Kidney tubule cell (primary cell): ENCODE measurements at regions not wholly inside any gene's neighbourhood (a gene's known extent, or its start where the extent isn't known, plus 50 kb on each side); places are given as distances from the start of the nearest gene placed in this dataset.
"Not testable (repeated sequence)": the region's sequence is repeated elsewhere in the genome, so short reads cannot be mapped to it uniquely, and the experiment has no call there.

Experiments used
- DNase-seq: peaks from one replicate; pipeline ENCODE4 v3.0.0-alpha.2; 2018; ENCODE audit warnings: low spot score

GRCh38 chr5:82956600-82956999, 120.6 kb downstream of the TMEM167A start:
- DNase-seq, result no peak

- peak; percentile 79 for DNase-seq
These were observed 124.9 kb downstream of the TMEM167A start for GRCh38 chr5:82952326-82952725.

- not testable (repeated sequence) for DNase-seq
These were observed 132.9 kb downstream of the TMEM167A start for GRCh38 chr5:82944267-82944666.

DNA sequence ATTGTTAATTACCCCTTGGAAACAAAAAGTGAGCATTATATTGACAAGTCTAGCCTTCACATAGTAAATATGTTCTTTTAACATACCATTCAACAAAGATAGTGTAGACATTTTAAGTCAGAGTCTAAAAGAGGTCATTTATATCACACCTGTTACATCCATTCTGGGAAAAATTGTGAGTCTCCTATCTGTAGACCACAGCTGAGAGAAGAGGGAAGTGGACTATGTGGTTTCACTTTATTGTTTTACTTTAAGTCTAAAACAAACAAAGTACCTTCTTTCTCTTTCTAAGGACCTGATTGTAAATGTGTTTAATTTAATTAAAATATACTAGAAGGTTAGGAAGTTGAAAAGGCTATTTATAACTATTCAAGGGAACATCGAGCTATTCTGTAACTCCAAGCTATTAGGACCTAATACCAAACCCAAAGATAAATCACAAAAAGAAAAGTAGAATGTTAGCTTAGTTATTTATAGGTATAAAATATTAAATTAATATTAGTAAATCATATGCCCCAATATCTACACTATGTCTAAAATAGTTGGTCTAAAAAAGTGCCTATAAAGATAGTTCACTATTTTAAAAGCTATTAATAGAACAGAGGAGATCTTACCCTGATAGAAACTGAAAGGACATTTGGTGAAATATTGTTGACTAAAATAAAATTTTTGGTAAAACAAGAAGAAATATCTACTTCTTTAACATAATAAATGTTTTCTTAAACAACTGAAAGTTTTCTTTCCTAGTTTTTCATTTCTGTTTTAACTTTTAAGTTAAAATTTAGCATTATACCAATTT, 134.9 kb downstream of the TMEM167A start:
- no peak for DNase-seq

DNA sequence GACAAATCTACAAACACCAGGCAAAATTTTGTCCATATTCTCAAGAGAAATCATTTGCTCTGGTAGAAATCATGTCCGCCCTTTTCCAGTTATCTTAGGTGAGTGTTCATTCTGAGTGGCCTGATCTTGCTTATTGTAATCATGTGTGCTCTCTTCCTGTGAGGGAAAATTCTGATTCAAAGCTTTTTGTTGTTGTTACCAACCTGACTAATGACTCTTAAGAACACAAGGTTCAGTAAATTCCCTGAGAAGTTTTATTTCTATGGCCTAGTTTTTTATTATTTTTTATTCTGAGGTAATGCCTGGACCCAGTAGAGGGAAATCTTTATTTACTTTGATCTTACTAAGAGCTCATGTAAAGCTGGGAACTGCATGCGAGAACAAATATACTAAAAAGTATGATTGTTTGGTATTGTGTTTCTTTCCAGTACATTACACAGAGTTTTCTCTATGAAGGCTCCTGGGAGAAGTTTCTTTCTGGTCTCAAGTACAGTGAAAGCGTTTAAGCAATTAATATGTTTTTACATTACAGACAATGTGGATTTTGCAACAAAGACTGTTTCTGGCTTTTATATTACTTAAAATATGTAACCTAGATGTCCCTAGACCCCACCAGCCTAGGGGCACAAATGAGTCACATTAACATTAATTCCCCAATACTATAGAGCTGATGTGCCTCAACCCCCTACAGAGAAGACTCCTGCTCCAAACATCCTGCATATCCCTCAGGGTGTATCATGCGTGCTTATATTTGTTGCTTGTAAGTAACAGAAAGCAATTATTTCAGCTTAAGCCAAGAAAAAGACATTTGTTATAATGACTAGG, 138.1 kb downstream of the TMEM167A start:
- DNase-seq, result no peak

- DNase-seq, result not testable (repeated sequence)
These were observed 144.5 kb downstream of the TMEM167A start for GRCh38 chr5:82932473-82933220.

GRCh38 chr5:82931110-82931509, 146.1 kb downstream of the TMEM167A start:
- DNase-seq, result peak; percentile 60

- peak; percentile 22 for DNase-seq
These were observed 152.2 kb downstream of the TMEM167A start for GRCh38 chr5:82925061-82925411.

DNA sequence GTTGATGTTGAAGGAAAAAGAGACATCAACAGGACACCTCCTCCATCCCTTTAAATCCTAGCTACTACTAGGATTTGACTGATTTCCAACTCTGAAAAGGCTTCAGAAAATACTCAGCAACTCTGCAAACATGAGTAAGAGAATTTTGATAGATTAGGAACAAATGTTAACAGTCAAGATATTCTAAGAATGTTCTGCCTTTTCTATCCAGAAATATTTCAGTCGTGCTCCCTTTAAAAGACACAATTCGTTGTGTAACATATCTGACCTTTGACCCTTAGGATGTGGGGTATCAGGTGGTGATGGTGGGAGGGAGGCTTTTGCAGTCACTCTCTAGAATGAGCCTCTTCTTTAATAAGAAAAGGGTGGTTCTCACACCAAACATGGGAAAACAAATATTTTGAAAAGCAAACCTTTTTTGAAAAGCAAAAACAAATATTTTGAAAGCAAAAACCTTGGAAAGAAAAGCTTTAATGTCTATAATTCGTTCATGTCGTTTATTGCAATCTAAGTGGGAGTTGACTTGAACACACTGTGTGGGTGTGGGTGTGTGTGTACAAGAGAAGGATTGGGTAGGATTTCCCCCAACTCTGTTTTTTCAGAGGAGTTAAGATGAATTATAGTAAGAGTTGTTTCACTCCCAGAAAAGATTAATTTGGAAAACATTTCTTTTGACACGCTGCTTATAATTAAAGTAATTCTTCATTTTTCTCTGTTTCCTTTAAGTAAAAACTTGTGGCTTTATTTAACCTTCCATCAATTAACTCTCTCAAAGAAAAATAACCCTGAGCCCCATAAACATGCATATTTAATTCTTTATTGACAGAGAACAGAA, 152.8 kb downstream of the TMEM167A start:
- DNase-seq, result no peak

DNA sequence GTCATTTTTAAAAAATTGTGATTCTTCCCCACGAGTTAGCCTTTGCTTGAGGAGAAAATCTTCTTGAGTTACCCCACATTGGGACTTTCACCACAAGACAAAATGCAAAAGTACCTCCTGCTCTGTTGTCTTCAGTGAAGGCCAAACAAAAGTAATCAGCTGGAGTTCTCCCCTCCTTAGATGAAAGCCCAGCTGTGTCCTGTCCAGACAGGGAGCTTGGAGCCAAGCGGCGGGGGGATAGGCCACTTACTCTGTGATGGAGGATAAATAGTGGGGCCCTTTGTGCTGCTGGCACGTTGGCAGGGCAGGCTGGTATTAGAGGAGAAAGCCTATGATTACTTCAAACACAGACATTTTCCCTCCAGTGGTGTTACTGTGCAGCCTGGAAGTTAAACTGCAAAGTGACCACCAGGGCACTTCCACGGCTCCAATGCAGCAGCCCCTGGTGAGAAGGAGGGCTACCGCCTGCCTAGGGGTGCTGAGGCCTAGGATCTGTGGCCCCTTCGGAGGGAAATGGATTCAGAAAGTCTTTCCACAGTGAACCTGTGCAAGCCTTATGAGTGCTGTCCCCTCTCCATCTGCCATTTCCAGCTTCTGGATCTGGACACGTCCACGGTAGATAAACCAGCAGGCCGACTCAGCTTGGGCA, 155.0 kb downstream of the TMEM167A start:
- no peak for DNase-seq

DNA sequence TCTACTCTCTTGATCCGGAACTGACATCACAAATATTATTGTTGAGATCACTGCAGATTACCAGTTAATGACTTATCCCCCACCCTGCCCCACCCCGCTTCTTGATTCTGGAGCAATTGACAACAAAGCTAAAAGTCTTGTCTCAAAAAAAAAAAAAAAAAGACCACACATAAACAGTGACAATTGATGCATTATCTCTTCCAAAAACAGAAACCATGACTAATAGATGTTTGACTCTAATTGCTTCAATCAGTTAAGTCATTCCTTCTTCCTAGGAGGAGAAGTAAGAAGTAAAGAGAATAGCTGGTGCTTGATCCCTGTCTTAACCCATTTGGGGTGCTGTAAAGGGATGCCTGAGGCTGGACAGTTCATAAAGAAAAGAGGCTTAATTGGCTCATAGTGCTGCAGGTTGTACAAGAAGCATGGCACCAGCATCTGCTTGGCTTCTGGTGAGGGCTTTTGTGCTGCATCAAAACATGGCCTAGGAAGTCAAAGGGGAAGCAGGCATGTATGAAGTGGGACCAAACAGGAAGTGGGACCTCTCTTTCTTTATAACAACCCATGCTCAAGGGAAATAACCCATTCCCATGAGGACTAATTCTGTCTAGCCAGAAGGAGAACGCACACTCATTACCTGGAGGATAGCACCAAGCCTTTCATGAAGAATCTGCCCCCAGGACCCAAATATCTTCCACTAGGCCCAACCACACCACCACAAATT, 158.7 kb downstream of the TMEM167A start:
- no peak for DNase-seq

DNA sequence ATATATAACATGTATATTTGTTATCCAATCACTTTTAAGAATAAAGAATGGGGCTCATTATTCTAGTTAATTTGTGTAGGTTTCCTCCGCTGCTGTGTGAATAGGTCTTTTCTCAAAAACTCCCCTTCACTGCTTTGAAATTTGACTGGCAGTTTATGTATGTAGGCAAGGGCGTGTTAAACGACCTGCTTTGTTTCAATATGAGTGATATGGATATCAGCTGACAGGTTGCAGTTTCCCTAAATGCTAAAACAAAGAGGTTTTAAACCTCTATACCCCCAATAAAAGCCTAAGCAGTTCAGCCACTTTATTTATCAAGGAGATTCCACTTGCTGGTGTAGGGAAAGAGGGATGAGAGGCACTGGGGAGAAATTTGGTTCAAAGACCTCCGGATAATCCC, 159.6 kb downstream of the TMEM167A start:
- DNase-seq, result no peak

- DNase-seq, result no peak
These were observed 163.2 kb downstream of the TMEM167A start for GRCh38 chr5:82913971-82914370.

- DNase-seq, result no peak
These were observed 164.7 kb downstream of the TMEM167A start for GRCh38 chr5:82912462-82912861.

DNA sequence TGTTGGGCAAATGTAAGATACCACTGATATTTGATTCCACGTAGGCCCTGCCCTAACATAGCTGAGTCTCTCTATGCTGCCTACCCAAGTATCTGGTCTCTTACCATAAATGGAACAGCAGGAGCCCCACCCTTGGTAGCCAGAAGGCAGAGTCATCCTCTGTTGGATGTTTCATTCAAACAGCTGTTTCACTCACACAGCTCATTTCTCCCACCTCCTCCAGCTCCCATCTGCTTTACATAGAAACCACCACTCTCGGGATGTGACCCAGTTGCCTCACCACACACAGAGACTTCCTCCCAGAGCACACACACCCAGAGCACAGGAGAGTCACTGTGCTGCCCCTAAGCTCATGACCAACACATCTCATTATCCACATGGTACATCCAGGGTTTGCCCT, 165.3 kb downstream of the TMEM167A start:
- DNase-seq, result no peak

- no peak for DNase-seq
These were observed 166.3 kb downstream of the TMEM167A start for GRCh38 chr5:82910905-82911304.

DNA sequence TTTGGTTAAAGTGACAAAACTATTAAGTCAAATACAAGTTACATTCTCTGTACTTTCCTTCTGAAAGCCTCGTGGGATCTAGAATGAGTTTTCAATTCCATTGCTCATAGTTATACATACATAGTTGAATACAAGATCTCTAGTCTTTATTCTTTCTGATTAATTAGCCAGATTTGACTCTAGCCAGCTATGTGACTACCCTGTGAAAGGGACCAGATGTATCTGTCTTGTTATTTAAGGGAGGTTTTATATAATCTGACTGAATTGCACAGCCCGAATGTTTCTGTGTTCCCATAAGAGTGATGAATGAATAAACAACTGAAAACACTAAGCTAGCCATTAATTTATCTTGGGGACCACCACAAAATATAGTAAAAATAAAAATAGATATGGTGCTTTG, 166.7 kb downstream of the TMEM167A start:
- DNase-seq, result no peak

DNA sequence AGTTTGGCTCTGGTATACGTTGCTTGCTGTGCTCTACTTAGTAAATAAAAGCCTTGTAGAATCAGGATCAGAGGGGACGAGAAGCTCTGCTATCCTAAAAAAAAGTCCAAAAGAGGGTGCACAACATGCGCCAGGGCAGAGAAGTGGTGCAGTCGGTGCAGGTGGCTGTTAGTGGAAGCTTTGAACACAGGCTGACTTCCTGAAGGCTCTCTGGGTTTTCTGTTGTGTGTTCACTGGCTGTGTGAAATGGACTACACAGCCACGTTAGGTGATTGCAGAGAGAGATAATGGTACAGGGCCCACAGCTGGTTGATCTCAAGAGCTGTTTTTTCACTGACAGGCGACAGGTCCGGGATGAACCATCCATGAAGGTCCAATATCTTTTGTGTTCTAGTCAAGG, 167.4 kb downstream of the TMEM167A start:
- DNase-seq, result no peak

DNA sequence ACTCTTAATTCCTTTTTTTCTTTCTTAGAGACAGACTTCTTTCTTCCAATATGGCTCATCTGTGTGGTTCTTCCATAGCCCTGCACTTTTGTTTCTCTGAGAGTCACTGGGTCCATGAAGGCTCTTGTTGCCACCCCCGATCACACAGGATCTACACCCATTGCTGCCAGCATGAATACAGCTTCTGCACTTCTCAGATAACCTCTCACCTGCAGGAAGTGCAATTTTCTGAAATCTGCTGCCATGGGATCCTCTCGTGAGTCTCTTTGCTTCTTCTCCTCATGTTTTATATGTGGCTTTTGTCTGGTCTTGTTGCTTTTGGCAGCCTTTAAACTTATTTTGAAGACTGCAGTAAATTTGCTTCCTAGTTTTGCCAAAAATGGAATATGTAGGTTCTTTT, 171.2 kb downstream of the TMEM167A start:
- no peak for DNase-seq

DNA sequence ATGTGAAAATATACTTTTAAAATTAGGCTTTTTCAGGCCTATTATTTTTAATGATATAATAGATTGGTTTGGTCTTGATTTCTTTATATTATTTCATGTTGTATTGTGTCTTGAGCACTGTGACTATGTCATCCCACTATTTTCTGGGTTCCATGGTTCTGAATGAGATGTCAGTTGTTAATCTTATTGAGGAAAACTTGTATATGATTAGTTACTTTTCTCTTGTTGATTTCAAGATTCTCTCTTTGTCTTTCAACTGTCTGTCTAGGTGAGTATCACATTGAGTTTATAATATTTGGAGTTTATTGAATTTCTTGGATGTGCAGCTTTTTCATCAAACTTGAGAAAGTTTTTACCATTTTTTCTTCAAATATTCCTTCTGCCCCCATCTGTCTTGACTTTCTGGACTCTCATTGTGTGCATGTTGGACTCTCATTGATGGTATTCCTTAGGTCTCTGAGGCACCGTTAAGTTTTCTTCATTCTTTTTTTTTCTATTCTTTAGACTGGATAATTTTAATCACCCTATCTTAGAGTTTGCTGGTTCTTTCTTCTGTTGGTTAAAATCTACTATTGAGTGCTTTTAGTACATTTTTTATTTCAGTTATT, 175.8 kb downstream of the TMEM167A start:
- DNase-seq, result no peak
